Urothelium cell line (cell line): ENCODE measurements at regions not wholly inside any gene's neighbourhood (a gene's known extent, or its start where the extent isn't known, plus 50 kb on each side); places are given as distances from the start of the nearest gene placed in this dataset.

Experiments used
- DNase-seq: peaks from one replicate; pipeline ENCODE4 v3.0.0; 2011; ENCODE audit warnings: low spot score, mixed read lengths
- FAIRE-seq: peaks from 2 replicates; lab custom pipeline; 2011; peaks lifted over from hg19 to GRCh38; lab: Jason Lieb, UNC

DNA sequence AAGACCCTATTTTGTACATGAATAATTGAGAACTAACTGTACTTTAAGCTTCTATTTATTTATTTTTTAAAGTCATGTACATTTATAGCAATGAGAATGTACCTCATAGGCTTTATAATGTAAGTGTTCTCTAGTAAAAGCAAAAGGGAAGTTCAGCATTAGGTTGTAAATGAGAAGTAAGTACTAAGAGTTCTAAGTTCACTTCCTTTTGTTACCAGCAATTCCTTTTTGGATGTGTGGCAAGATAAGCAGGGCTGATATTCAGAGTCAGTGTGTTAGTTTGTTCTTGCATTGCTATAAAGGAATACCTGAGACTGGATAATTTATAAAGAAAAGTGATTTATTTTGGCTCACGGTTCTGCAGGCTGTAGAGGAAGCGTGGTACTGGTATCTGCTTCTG lies 54.0 kb upstream of the CCN2 start:
- no peak for FAIRE-seq
- no peak for DNase-seq

DNA sequence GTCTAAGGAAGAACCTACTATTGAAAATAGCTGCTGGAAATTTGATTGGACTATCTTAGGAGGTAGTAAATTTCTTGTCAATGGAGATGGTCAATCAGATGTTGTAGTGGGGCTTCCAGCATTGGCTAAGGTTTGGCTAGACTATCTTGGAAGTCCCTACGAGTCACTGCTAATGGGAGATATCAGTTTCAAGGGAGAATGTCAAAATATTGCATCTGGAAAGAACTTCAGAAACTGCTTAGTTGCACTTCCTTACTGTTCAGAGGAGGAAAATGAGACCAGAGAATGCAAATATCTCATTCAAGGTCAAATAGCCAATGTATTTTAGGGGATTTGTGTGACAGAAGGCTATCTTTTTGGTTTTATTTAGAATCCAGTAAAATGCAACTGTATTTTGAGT lies 53.5 kb upstream of the CCN2 start:
- no peak for FAIRE-seq
- no peak for DNase-seq

DNA sequence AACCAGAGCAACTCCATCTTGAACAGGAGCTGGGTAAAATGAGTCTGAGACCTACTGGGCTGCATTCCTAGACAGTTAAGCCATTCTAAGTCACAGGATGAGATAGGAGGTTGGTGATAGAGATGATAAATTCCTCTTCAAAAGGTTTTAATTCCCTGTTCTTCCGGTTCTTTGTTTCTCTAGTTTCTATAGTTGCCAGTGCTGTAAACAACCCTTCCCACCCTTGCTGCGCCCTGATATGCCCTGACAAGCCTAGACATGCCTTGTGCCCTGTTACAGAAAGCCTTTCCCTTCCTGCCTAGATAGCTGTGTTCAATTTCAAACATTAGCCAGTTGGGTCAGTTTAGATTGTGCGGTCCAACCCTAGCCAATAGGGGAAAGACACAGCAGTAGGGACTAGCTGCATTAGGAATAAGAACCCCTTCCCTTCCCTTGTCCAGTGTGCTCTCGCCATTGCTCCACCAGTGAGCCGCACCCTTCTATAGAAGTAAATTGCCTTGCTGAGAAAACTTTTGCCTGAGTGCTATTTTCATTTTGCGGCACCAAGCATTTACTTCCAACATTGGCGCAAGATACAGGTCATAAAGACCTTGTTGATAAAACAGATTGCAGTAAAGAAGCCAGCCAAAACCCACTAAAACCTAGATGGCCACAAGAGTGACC lies 52.5 kb upstream of the CCN2 start:
- DNase-seq = no peak

More for the DNA sequence above, 52.5 kb upstream of the CCN2 start:
- no peak for FAIRE-seq
